ENCODE measurements at regions not wholly inside any gene's neighbourhood (a gene's known extent, or its start where the extent isn't known, plus 50 kb on each side); places are given as distances from the start of the nearest gene placed in this dataset.
A peak's percentile ranks its signal among the peaks of the same experiment; 100 is the strongest.

- no peak for ATAC-seq
- TF ChIP-seq CTCF (IDR thresholded peaks at IDR 0.05): no peak
- Histone ChIP-seq H3K27ac (no peak overlapping the region), H3K9me3 (no peaks in the 10 kb centered on the region), H3K4me1 (peaks cover 15 to 24% (median 20%) of the 10 kb centered on the region in 3 donors), H3K27me3 (no peaks in the 10 kb centered on the region), H3K4me3 (no peak overlapping the region), H3K36me3 (no peaks in the 10 kb centered on the region)
- peak in 1 of 6 donors; percentile 7 for DNase-seq
- FAIRE-seq: no peak
- intact Hi-C loops (cut with DNase I): no loop called here
- 75 to 84% methylated on average over 10 of the region's 10 CpGs for WGBS, 2 donors
Observed at GRCh38 chr6:43977404-43978111, 149.7 kb downstream of the MRPL14 start.

GRCh38 chr6:43976706-43977403 is 150.4 kb downstream of the MRPL14 start:
- Histone ChIP-seq H3K4me1 (peaks cover 22 to 31% (median 27%) of the 10 kb centered on the region in 3 donors), H3K9me3 (no peaks in the 10 kb centered on the region), H3K27me3 (no peaks in the 10 kb centered on the region), H3K36me3 (no peaks in the 10 kb centered on the region), H3K27ac (no peak overlapping the region), H3K4me3 (no peak overlapping the region)
- DNase-seq (no peak), FAIRE-seq (no peak), ATAC-seq (no peak)
- TF ChIP-seq CTCF (IDR thresholded peaks at IDR 0.05): no peak
- intact Hi-C loops (cut with DNase I): no loop called here
- 75 to 82% methylated on average over 5 of the region's 5 CpGs for WGBS, 2 donors

GRCh38 chr6:43974643-43975230 is 152.5 kb downstream of the MRPL14 start:
- no peak for TF ChIP-seq CTCF (IDR thresholded peaks at IDR 0.05)
- Histone ChIP-seq H3K27ac (peak overlapping the region in 1 of 4 donors; percentile 3), H3K9me3 (no peaks in the 10 kb centered on the region), H3K27me3 (no peaks in the 10 kb centered on the region), H3K4me1 (peaks cover 32 to 39% (median 35%) of the 10 kb centered on the region in 3 donors), H3K4me3 (no peak overlapping the region), H3K36me3 (no peaks in the 10 kb centered on the region)
- FAIRE-seq (no peak), DNase-seq (no peak), ATAC-seq (no peak)
- WGBS, 2 donors: 40 to 51% methylated on average over 3 of the region's 3 CpGs
- intact Hi-C loops (cut with DNase I): no loop called here

DNA sequence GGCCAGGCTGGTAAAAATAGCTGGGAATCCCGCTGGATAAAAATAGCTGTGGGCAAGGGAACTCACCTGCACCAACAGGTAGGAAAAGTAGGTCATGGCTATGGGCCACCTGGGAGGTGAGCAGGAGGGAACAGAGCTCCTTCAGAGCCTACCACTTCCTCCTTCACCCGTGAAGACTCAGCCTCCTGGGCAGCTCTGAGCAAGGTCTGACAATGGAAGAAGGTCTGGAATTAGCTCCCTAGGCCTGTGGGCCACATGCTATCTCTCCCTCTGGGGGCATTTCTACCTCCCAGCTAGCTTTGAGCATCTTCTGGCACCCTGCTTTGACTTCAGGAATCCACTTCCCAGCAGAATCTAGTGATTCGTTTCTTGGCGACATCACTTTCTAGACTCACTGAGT is 153.9 kb downstream of the MRPL14 start:
- H3K36me3 ChIP-seq: no peaks in the 10 kb centered on the region
- intact Hi-C loops (cut with DNase I): no loop called here
- H3K4me3 ChIP-seq: no peak overlapping the region
- no peaks in the 10 kb centered on the region for H3K27me3 ChIP-seq
- ATAC-seq: peak; percentile 88 to 93 (median 90)
- TF ChIP-seq CTCF (IDR thresholded peaks at IDR 0.05): no peak
- 17 to 18% methylated on average over 4 of the region's 4 CpGs for WGBS, 2 donors
- DNase-seq: peak in 4 of 6 donors; percentile 74 to 86 (median 80)
- H3K9me3 ChIP-seq: no peaks in the 10 kb centered on the region
- FAIRE-seq: no peak
- H3K27ac ChIP-seq: peak overlapping the region; percentile 57 to 80 (median 61)
- peaks cover 32 to 39% (median 35%) of the 10 kb centered on the region in 3 donors for H3K4me1 ChIP-seq

All from pancreas (tissue), 10 donors.